CD1c-positive myeloid dendritic cell (primary cell): ENCODE measurements at regions not wholly inside any gene's neighbourhood (a gene's known extent, or its start where the extent isn't known, plus 50 kb on each side); places are given as distances from the start of the nearest gene placed in this dataset.
"Not testable (repeated sequence)": the region's sequence is repeated elsewhere in the genome, so short reads cannot be mapped to it uniquely, and the experiment has no call there.

ENCODE experiments used
- DNase-seq: peaks from one replicate; pipeline ENCODE4 v3.0.0-alpha.2; 2016; ENCODE audit errors: extremely low spot score

DNA sequence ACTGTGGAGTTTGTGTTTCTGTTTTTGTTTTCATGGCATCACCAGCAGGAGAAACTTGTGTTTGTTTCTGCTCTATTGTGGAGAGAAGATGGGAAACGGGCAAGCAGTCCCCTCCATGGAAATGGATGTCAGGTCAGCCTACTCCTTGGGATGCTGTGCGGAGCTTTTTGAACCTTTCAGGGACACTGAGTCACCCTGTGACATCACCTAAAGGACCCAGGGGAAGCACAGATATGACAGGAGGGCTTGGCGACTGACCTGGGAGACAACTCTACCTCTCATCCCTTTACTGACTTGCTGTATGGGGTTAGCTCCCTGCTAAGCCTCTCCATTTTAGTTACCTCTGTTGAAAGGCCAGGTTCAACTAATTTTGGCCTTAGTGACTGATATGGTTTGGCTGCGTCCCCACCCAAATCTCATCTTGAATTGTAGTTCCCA is 706.9 kb upstream of the TMEM132C start:
- DNase-seq: no peak

GRCh38 chr12:127562816-127563215 is 704.2 kb upstream of the TMEM132C start:
- DNase-seq: no peak

DNA sequence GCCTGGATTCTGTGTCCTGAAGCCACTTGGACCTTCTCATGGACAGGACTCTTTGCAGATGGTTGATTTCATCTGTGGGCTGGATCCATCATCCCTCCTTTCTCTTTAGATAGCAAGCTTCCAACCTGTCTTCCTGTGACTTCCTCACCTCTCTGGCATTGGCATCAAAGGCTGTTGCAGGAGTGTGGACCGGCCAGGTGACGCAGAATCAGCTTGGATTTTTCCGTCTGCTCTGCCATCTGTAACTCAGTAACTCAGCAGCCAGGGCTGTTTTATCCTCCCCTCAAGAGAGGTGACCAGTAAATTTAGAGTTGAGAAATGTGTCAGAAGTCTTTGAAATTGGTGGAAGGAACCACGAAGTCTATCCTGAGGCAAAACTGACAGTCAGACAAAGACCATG is 701.7 kb upstream of the TMEM132C start:
- no peak for DNase-seq

- DNase-seq: no peak
Observed at GRCh38 chr12:127567531-127567930, 699.4 kb upstream of the TMEM132C start.

DNA sequence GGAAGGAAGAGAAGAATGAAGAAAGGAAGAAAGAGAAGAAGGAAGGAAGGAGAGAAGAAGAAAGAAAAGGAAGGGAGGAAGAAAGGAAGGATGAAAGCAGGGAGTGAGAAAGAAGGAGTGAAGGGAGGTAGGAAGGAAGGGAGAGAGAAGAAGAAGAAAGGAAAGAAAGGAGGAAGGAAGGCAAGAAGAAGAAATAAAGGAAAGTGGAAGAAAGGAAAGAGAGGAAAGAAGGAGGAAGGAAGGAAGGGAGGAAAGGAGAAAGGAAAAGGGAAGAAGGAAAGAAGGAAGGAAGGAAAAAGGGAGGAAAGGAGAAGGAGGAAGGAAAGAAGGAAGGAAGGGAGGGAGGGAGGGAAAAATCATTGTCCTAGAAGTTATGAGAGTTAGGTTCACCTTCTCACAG is 696.6 kb upstream of the TMEM132C start:
- no peak for DNase-seq

DNA sequence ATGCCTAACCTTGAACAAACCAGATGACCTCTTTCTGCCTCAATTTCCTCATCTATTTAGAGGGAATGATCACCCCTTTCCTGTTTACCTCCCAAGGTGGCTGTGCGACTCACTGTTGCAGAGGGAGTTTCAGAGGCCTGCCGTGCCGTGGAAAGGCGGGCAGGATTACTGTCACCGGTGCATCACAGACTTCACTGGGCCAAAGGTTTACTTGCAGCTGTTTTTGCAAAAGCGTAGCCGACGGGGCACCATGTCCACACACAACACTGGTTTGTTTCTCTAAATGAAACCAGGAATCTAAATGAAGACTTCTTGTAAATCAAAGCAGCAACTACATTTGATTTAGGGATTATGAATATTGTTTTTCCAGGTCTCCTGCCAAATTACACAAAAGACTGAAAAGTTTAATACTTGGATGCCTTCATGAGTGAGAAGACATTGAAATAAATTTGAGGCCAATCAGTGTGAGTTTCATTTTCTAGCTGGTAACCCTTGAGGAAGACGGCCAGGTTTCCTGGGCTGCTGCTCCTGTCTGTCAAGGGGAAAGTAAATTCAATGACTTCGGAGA is 696.1 kb upstream of the TMEM132C start:
- no peak for DNase-seq

DNA sequence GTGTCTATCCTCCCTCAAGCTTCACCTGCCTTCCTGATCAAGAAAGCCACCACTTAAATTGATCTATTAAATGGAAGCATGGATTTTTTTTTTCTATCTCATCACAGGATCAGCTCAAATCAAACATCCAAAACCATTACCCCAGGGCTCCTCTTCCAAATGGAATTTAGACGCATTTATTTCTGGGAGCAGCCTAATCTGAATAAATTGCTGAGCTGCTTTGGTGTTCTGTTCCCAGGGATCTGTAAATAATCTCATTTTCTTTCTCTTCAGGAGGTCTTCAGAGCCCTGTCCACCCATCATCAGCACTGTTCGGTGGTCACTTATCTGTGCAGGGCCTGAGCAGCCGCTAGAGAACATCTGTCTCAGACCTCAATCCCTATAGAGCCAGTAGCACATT is 695.4 kb upstream of the TMEM132C start:
- DNase-seq: no peak

GRCh38 chr12:127579446-127579845 is 687.5 kb upstream of the TMEM132C start:
- DNase-seq: no peak

DNA sequence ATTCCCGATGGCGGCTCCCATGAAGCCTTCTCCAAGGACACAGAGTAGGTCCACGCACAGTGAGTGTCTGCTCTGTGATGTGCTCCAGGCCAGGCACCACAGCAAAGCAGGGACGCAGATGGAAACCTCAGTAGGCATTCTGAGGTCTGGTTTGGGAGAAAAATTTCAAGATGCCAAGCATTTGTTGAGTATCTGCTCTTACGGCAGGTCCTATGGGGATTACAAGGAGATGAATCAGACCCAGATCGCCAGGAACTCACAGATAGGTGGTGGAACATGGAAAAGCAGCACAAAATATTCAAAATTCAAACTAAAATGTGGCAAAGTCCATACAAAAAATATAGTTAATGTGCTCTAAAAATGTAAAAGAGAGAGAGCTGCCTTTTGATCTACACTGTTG is 684.9 kb upstream of the TMEM132C start:
- DNase-seq: no peak

GRCh38 chr12:127583041-127583440 is 683.9 kb upstream of the TMEM132C start:
- no peak for DNase-seq

GRCh38 chr12:127588249-127588648 is 678.7 kb upstream of the TMEM132C start:
- DNase-seq: no peak

GRCh38 chr12:127589541-127589940 is 677.4 kb upstream of the TMEM132C start:
- DNase-seq: no peak

- no peak for DNase-seq
Observed at GRCh38 chr12:127590868-127591267, 676.1 kb upstream of the TMEM132C start.

DNA sequence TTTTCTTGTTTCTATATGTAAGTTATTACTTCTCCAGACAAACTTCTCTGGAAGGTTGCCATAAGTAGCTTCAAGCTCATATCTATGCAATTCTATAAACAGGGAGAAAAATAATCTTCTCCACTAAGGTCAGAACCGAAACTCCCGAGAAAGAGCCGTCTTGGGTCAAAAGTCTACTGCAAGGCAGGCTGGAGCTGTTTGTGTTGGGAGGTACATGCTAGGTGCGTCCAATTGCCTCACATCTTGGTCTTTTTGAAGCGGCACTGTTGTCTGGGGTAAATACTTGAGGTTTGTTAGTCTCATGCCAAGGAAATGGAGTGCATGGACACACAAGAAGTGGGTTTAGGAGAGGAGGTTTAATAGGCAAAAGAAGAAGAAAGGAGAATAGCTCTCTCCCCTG is 674.7 kb upstream of the TMEM132C start:
- DNase-seq: no peak

DNA sequence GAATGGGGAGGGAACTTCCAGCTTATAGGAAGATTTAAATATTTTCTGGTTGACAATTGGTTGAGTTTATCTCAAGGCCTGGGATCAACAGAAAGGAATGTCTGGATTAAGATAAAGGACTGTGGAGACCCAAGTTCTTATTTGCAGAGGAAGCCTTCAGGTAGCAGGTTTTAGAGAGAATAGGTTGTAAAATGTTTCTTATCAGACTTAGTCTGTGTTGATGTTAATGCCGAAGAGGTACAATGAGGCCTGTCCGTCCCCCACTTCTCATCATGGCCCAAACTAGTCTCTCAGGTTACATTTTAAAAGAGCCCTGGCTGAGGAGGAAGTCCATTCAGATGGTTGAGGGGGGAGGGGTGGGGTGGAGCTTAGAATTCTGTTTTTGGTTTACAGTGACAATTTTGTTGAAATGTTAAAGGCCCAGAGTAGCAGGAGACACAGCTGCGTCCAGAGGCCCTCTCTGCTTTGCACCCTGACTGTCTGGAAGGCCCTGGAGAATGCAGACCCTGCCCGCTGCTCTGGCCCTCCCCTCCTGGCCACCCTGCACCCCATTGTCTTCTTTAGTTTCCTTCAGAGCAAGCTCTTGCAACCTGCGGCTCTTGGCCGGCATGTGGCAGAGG is 672.5 kb upstream of the TMEM132C start:
- no peak for DNase-seq

GRCh38 chr12:127595506-127595905 is 671.5 kb upstream of the TMEM132C start:
- no peak for DNase-seq

- no peak for DNase-seq
Observed at GRCh38 chr12:127596891-127597290, 670.1 kb upstream of the TMEM132C start.

- no peak for DNase-seq
Observed at GRCh38 chr12:127599436-127599835, 667.5 kb upstream of the TMEM132C start.

DNA sequence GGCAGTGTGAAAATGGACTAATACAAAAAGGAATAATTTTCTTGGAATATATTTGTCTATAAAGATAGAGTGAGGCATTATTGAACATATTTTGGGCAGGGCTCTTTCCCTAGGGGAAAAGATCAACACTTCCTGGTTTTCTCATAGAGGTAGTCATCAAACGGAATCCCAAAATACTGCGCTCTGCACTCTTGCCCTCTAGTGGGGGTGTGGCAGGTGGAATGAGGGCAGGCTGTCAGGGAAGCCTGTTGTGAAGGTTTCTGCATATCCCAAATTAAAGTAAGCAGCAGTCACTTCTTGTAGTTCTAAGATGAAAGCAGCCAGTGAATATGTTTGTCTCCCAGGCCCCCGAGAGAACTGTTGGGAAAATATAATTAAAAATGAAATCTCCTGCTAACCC is 666.8 kb upstream of the TMEM132C start:
- no peak for DNase-seq

- no peak for DNase-seq
Observed at GRCh38 chr12:127606476-127607015, 660.4 kb upstream of the TMEM132C start.

DNA sequence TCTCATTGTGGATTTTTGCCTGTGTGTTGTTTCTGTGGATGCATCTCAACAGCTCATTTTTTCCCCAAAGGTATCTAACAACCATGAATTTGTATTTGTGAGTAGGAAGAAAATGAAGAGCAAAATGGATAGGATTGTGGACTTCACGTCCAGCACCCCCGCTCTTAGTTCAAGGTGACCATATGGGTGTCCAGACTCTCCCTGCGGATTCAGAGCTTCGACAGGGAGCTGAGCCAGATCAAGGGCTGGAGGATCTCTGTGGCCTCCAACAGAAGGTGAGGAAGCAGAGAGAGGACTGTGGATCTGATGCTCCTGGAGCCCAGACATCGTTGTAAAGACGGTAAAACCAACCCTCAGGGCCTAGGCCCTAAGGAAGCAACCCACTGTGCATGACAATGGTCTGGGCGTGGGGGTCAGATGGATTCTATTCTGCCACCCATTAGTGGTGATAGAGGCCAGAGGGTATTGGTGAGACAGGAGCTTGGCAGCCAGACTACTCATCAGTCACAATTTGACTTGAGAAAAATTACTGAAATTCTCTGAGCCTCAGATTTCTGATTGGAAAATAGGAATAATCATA is 659.7 kb upstream of the TMEM132C start:
- DNase-seq: no peak

- DNase-seq: not testable (repeated sequence)
Observed at GRCh38 chr12:127608359-127608758, 658.6 kb upstream of the TMEM132C start.

DNA sequence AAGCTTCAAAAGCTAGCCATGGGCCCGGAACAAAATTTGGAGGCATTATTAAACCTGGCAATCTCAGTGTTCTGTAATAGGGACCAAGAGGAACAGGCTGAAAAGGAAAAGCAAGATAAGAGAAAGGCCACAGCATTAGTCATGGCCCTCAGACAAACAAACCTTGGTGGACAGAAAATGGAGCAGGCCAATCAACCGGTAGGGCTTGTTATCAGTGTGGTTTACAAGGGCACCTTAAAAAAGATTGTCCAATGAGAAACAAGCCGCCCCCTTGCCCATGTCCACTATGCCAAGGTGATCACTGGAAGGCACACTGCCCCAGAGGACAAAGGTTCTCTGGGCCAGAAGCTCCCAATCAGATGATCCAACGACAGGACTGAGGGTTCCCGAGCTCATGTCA is 653.9 kb upstream of the TMEM132C start:
- DNase-seq: no peak
